HFFc6 (cell line): ENCODE measurements at regions not wholly inside any gene's neighbourhood (a gene's known extent, or its start where the extent isn't known, plus 50 kb on each side); places are given as distances from the start of the nearest gene placed in this dataset.

Experiments
- DNase-seq: peaks from one replicate; pipeline ENCODE4 v3.0.0-alpha.2; 2018
- H3K27ac Mint-ChIP-seq: 2 replicates; pipeline ENCODE4 v1.8.0; 2020; ENCODE audit warnings: mild to moderate bottlenecking, mixed read lengths
- H3K27me3 Mint-ChIP-seq: 2 replicates; pipeline ENCODE4 v1.8.0; 2021; ENCODE audit warnings: mild to moderate bottlenecking, moderate library complexity, mixed read lengths; ENCODE audit not compliant: insufficient read depth
- H3K36me3 Mint-ChIP-seq: 2 replicates; pipeline ENCODE4 v1.8.0; 2021; ENCODE audit warnings: low read depth, mixed read lengths
- H3K4me1 Mint-ChIP-seq: 2 replicates; pipeline ENCODE4 v1.8.0; 2020; ENCODE audit warnings: low read depth, mixed read lengths
- H3K4me3 Mint-ChIP-seq: 2 replicates; pipeline ENCODE4 v1.8.0; 2020; ENCODE audit warnings: mild to moderate bottlenecking, moderate library complexity, mixed read lengths
- H3K9me3 Mint-ChIP-seq: 2 replicates; pipeline ENCODE4 v1.8.0; 2020; ENCODE audit warnings: mild to moderate bottlenecking, mixed read lengths
- CTCF ChIP-seq: fragments of 200-600 bp; sonication (generic); IDR thresholded peaks from 2 replicates; pipeline ENCODE4 v1.5.0; 2021; ENCODE audit warnings: antibody characterized with exemption, mild to moderate bottlenecking

GRCh38 chr9:86638109-86638508 lies 283.9 kb upstream of the TUT7 start:
- no peaks in the 10 kb centered on the region for H3K9me3 Mint-ChIP-seq
- H3K27me3 Mint-ChIP-seq = peaks cover 14% of the 10 kb centered on the region
- no peaks in the 10 kb centered on the region for H3K36me3 Mint-ChIP-seq
- DNase-seq = no peak
- no peak for TF ChIP-seq CTCF
- H3K4me3 Mint-ChIP-seq = no peak overlapping the region
- H3K4me1 Mint-ChIP-seq = peaks cover 4% of the 10 kb centered on the region; the same call in 1 of the 2 replicates
- no peak overlapping the region for H3K27ac Mint-ChIP-seq

- Mint-ChIP-seq H3K4me1 (peaks cover 4% of the 10 kb centered on the region; the same call in 1 of the 2 replicates), H3K27ac (no peak overlapping the region), H3K9me3 (no peaks in the 10 kb centered on the region), H3K27me3 (peaks cover 15% of the 10 kb centered on the region), H3K4me3 (no peak overlapping the region), H3K36me3 (no peaks in the 10 kb centered on the region)
- DNase-seq = peak; percentile 8
- TF ChIP-seq CTCF = peak; percentile 92
These were observed 283.3 kb upstream of the TUT7 start for GRCh38 chr9:86637515-86637914.

GRCh38 chr9:86636519-86636918 lies 282.3 kb upstream of the TUT7 start:
- H3K4me3 Mint-ChIP-seq = no peak overlapping the region
- H3K4me1 Mint-ChIP-seq = peaks cover 4% of the 10 kb centered on the region; the same call in 1 of the 2 replicates
- no peaks in the 10 kb centered on the region for H3K36me3 Mint-ChIP-seq
- peaks cover 15% of the 10 kb centered on the region for H3K27me3 Mint-ChIP-seq
- TF ChIP-seq CTCF = no peak
- no peak overlapping the region for H3K27ac Mint-ChIP-seq
- H3K9me3 Mint-ChIP-seq = no peaks in the 10 kb centered on the region
- no peak for DNase-seq

- Mint-ChIP-seq H3K36me3 (no peaks in the 10 kb centered on the region), H3K27ac (no peak overlapping the region), H3K4me3 (no peak overlapping the region), H3K4me1 (peaks cover 4% of the 10 kb centered on the region; the same call in 1 of the 2 replicates), H3K9me3 (no peaks in the 10 kb centered on the region), H3K27me3 (peaks cover 15% of the 10 kb centered on the region)
- no peak for TF ChIP-seq CTCF
- DNase-seq = no peak
These were observed 281.8 kb upstream of the TUT7 start for GRCh38 chr9:86636038-86636437.

- Mint-ChIP-seq H3K4me3 (no peak overlapping the region), H3K9me3 (no peaks in the 10 kb centered on the region), H3K4me1 (peaks cover 4% of the 10 kb centered on the region; the same call in 1 of the 2 replicates), H3K27ac (no peak overlapping the region), H3K27me3 (peaks cover 16% of the 10 kb centered on the region), H3K36me3 (no peaks in the 10 kb centered on the region)
- no peak for TF ChIP-seq CTCF
- no peak for DNase-seq
These were observed 280.3 kb upstream of the TUT7 start for GRCh38 chr9:86634501-86634900.

- no peak for DNase-seq
- TF ChIP-seq CTCF = no peak
- Mint-ChIP-seq H3K36me3 (no peaks in the 10 kb centered on the region), H3K4me3 (no peak overlapping the region), H3K27ac (no peak overlapping the region), H3K27me3 (peaks cover 16% of the 10 kb centered on the region), H3K4me1 (peaks cover 4% of the 10 kb centered on the region; the same call in 1 of the 2 replicates), H3K9me3 (no peaks in the 10 kb centered on the region)
These were observed 279.7 kb upstream of the TUT7 start for GRCh38 chr9:86633945-86634344.
